ENCODE measurements at regions not wholly inside any gene's neighbourhood (a gene's known extent, or its start where the extent isn't known, plus 50 kb on each side); places are given as distances from the start of the nearest gene placed in this dataset.

GRCh38 chr9:7236186-7236585, 478.4 kb downstream of the KDM4C start:
- no peak overlapping the region for H3K9ac ChIP-seq (ENCODE audit: control insufficient read depth, extremely low read depth, insufficient read depth, low read length)

GRCh38 chr9:7234144-7234543, 476.4 kb downstream of the KDM4C start:
- Histone ChIP-seq H3K27ac (ENCODE audit: control insufficient read depth, insufficient read depth, low read length) (no peak overlapping the region), H3K27me3 (ENCODE audit: control insufficient read depth, extremely low read depth, insufficient read depth, low read length) (no peaks in the 10 kb centered on the region), H3K4me2 (ENCODE audit: control insufficient read depth, extremely low read depth, insufficient read depth, low read depth, low read length) (no peak overlapping the region), H2AFZ (ENCODE audit: control insufficient read depth, low read length) (no peak overlapping the region), H3K9ac (ENCODE audit: control insufficient read depth, extremely low read depth, insufficient read depth, low read length) (no peak overlapping the region), H3K4me1 (ENCODE audit: control insufficient read depth, extremely low read depth, insufficient read depth, low read length) (no peaks in the 10 kb centered on the region), H3K4me3 (ENCODE audit: control insufficient read depth in 2 of 3, extremely low read depth in 1 of 3, insufficient read depth in 2 of 3, low read depth in 1 of 3, low read length in 3 of 3) (no peak overlapping the region), H3K36me3 (ENCODE audit: control insufficient read depth in 2 of 2, extremely low read depth in 1 of 2, insufficient read depth in 2 of 2, low read length in 2 of 2) (no peaks in the 10 kb centered on the region), H3K9me1 (ENCODE audit: control insufficient read depth, extremely low read depth, insufficient read depth, low read length) (no peaks in the 10 kb centered on the region), H4K20me1 (ENCODE audit: control insufficient read depth, extremely low read depth, insufficient read depth, low read length) (no peaks in the 10 kb centered on the region), H3K79me2 (ENCODE audit: control insufficient read depth, insufficient read depth, low read length) (no peaks in the 10 kb centered on the region), H3K9me3 (ENCODE audit: control insufficient read depth, low read depth, low read length) (no peaks in the 10 kb centered on the region)
- dilution Hi-C loops (cut with MboI; ENCODE audit: extremely low pct_ligation_motif_present, low sequenced_read_pairs), result no loop called here
- TF ChIP-seq CTCF (optimal IDR thresholded peaks at IDR 0.05 in 1 of 3, IDR thresholded peaks at IDR 0.05 in 1 of 3, conservative IDR thresholded peaks at IDR 0.05 in 1 of 3; ENCODE audit: extremely low read depth in 1 of 3, insufficient read depth in 2 of 3, low read length in 3 of 3), result peak; percentile 57 to 72 (median 59)
- no peak for TF ChIP-seq EZH2 (IDR thresholded peaks at IDR 0.05; ENCODE audit: low read length)
- FAIRE-seq (no peak), DNase-seq (ENCODE audit: low read depth, low spot score) (no peak)

More at GRCh38 chr9:7236186-7236585, 478.4 kb downstream of the KDM4C start:
- Histone ChIP-seq H3K4me3 (ENCODE audit: control insufficient read depth in 2 of 3, extremely low read depth in 1 of 3, insufficient read depth in 2 of 3, low read depth in 1 of 3, low read length in 3 of 3) (no peak overlapping the region), H3K79me2 (ENCODE audit: control insufficient read depth, insufficient read depth, low read length) (no peaks in the 10 kb centered on the region), H3K36me3 (ENCODE audit: control insufficient read depth in 2 of 2, extremely low read depth in 1 of 2, insufficient read depth in 2 of 2, low read length in 2 of 2) (no peaks in the 10 kb centered on the region), H2AFZ (ENCODE audit: control insufficient read depth, low read length) (no peak overlapping the region), H3K27me3 (ENCODE audit: control insufficient read depth, extremely low read depth, insufficient read depth, low read length) (no peaks in the 10 kb centered on the region), H3K27ac (ENCODE audit: control insufficient read depth, insufficient read depth, low read length) (no peak overlapping the region), H3K9me3 (ENCODE audit: control insufficient read depth, low read depth, low read length) (no peaks in the 10 kb centered on the region), H3K4me1 (ENCODE audit: control insufficient read depth, extremely low read depth, insufficient read depth, low read length) (no peaks in the 10 kb centered on the region), H3K9me1 (ENCODE audit: control insufficient read depth, extremely low read depth, insufficient read depth, low read length) (no peaks in the 10 kb centered on the region), H3K4me2 (ENCODE audit: control insufficient read depth, extremely low read depth, insufficient read depth, low read depth, low read length) (no peak overlapping the region), H4K20me1 (ENCODE audit: control insufficient read depth, extremely low read depth, insufficient read depth, low read length) (no peaks in the 10 kb centered on the region)
- dilution Hi-C loops (cut with MboI; ENCODE audit: extremely low pct_ligation_motif_present, low sequenced_read_pairs), result no loop called here
- DNase-seq (ENCODE audit: low read depth, low spot score) (no peak), FAIRE-seq (no peak)
- TF ChIP-seq CTCF (optimal IDR thresholded peaks at IDR 0.05 in 1 of 3, IDR thresholded peaks at IDR 0.05 in 1 of 3, conservative IDR thresholded peaks at IDR 0.05 in 1 of 3; ENCODE audit: extremely low read depth in 1 of 3, insufficient read depth in 2 of 3, low read length in 3 of 3), result no peak
- no peak for TF ChIP-seq EZH2 (IDR thresholded peaks at IDR 0.05; ENCODE audit: low read length)

All from keratinocyte (primary cell).